GM19438 (cell line): ENCODE measurements at regions not wholly inside any gene's neighbourhood (a gene's known extent, or its start where the extent isn't known, plus 50 kb on each side); places are given as distances from the start of the nearest gene placed in this dataset.

ENCODE experiments used
- ATAC-seq: cut with Tn5 transposase; IDR thresholded peaks from one replicate; pipeline ENCODE4 v1.9.1; 2021; ENCODE audit warnings: low read depth; ENCODE audit not compliant: unreplicated experiment

DNA sequence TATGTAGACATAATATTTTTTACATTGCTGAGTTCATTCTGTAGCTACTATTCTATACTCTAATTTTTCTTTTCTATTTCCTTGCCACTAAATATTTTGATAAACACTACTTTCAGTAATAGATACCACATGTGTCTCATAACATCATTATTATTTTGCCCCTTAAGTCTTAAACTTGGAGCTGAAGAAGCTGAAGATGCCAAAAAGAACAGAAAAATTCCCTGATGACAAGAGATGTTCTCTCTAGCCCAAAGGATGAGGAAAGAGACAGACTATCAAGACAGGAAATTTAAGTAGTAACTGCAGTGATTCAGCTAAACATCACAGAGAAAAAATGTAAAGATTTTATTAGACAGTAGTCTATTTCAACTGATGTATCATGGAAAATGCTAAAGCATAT, 322.0 kb upstream of the KLHL1 start:
- ATAC-seq, result no peak

- no peak for ATAC-seq
These were observed 316.7 kb upstream of the KLHL1 start for GRCh38 chr13:70424928-70425327.

GRCh38 chr13:70424428-70424827, 316.2 kb upstream of the KLHL1 start:
- ATAC-seq, result no peak

DNA sequence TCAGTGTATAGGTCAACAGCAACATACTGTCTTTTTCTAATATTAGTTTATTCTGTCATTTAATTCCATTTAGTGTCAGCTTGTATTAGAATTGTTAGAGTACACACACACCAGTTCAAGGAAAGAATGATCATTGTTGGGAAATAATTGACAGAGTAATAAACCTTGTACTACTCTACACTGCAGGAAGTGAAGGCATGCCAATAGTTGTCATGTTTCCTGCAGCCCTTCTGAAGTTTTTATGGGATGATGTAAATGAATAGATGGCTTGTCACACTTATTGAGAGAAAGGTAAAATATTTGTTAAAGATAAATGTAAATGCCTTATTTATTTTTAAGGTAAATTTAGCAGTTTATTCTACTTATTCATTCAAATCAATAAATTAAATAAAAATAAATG, 306.9 kb upstream of the KLHL1 start:
- ATAC-seq, result no peak

DNA sequence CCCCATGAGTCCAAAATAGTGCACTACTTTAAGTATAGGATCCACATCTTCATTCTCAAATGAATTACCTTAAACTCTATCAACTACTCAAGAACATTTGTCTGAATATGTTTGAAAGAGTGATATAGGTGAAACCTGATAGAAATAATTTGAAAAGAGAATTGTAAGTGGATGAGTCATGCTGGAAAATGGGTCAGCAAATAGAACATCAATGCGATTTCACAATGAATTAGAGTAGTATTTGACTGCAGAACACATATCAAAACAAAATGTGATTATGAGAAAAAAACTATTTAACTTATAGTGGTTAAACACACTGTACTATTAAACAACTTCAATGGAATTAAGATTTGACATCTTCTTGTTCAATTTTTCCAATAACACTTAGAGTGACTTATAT, 300.6 kb upstream of the KLHL1 start:
- no peak for ATAC-seq

DNA sequence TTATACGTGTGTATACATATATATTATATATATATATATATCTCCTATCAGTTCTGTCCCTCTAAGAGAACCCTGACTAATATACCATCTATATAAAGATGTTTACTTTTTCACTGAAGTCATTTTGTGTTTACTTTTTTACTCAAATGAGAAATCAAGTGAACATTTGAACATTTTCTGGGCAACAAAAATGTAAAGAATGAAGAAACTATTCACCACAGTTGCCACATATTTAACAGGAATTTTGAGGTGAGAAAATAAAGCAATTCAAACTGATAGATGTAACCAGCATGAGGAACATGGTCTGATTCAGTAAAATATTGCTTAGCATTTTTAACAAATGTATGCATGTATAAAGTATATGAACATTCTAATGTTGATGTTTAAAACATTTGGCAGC, 299.2 kb upstream of the KLHL1 start:
- no peak for ATAC-seq

DNA sequence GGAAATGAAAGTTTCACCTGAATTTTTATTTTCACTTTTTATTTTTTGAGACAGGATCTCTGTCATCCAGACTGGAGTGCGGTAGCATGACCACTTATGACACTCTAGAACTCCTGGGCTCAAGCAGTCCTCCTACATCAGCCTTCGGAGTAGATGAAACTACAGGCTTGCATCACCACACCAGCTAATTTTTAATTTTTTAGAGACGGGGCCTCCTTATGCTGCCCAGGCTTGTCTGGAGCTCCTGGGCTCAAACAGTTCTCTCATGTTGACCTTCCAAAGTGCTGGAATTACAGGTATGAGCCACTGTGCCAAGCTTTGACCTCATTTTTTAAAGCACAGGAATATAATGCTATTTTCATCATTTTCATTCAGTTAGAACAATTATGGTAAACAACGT, 297.0 kb upstream of the KLHL1 start:
- ATAC-seq, result no peak

DNA sequence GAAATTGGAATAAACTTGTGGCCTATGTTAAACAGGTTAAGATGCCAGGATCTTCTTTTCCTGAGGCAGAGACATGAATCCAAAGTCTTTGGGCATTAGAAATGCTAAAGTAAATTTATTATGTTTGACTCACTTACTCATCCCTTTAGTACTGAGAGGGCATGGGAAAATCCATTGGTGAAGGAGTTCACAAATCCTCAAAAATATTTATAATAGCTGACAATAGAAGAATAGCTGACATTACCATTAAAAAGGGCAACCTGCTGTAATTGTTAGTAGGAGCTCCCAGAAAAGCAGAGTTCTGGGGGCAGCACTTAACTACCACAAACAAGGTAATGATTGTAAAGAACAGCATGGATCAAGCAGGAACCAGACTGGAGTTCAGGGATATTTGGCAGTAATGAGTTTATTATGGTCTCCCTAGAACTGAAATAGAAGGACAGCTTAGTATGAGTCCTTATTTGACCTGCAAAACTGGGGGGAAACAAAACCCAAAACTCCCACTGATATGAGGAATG, 285.8 kb upstream of the KLHL1 start:
- ATAC-seq, result no peak

GRCh38 chr13:70391678-70392077, 283.4 kb upstream of the KLHL1 start:
- no peak for ATAC-seq

DNA sequence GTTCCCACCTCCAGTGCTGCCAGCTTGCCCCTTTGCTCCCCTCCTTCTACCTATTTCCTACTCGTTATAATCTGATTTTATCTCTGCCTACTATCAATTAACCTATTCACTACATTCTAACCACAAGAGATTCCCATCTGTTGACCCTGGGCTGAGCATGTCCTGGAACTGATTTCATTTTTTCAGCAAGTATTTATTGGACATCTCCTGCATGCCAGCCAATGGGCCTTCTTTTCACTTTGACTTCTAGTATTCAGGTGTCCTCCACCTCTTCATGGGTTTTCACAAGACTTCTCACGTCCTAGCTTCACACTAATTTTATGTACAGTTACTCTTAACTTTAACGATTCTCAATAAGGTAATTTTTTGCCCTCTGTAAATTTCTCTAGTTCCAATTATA, 282.7 kb upstream of the KLHL1 start:
- ATAC-seq, result no peak

- ATAC-seq, result no peak
These were observed 281.8 kb upstream of the KLHL1 start for GRCh38 chr13:70390064-70390463.

- no peak for ATAC-seq
These were observed 280.7 kb upstream of the KLHL1 start for GRCh38 chr13:70388935-70389334.

DNA sequence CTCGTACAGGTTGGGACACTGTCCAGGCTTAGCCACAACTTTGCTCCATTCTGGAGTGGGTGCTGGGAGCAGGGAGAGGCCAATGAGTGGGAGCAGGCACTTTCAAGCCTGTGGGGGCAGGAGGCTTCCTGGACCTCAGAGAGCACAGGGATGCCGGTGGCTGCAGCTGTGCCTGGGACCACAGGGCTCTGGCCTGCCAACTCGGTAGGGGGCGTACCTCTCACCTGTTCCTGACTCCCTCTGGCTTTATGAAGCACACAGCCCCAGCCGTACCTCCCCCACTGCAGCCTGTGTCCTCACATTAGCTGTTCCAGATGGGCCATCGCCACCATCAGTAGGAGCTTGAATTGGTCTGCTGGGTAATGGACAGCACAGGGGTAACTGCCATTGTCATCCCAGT, 278.7 kb upstream of the KLHL1 start:
- no peak for ATAC-seq

GRCh38 chr13:70385852-70386251, 277.6 kb upstream of the KLHL1 start:
- ATAC-seq, result no peak

DNA sequence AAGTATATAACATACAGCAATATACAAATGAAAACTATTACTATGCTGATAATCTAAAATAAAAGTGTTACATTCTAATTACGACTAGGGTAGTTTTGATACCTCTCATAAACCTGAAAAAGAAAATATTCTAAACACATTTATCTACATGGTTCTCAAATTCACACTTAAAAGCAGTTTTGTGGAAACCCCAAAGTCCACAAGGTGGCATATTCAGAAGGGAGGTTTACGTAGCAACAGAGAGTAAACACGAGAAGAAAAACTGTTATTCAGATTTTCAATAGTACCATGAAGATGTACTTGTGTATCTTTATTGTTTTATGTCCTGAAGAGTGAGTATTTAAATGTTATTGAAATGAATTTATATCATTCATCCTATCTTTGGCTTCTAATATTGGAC, 275.9 kb upstream of the KLHL1 start:
- no peak for ATAC-seq

DNA sequence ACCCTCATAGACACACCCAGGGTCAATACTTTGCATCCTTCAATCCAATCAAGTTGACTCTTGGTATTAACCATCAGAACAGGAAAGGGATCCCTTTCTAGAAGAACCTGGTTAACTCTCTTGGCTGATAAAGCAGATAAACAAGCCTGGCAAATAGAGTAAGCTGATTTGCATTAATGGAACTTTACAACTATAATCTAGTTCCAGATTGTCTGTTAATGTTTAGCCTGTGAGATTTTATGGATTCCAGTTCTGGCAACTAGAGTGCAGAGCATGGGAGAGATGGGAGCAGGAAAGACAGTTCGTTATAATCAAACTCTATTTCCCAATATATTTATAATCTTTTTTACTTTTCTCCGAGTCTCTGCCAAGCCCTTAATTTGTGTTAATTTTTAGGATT, 272.6 kb upstream of the KLHL1 start:
- no peak for ATAC-seq

DNA sequence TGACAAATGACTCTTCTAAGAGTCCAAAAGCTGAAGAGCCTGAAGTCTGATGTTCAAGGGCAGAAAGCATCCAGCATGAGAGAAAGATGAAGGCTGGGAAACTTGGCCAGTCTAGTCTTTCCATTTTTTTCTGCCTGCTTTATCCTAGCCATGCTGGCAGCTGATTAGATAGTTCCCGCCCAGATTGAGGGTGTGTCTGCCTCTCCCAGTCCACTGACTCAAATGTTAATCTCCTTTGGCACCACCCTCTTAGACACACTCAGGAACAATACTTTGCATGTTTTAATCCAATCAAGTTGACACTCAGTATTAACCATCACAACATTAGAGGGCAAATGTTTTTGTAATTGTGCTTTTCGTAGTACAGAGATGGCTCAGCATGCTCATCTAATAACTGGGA, 267.5 kb upstream of the KLHL1 start:
- ATAC-seq, result no peak

- no peak for ATAC-seq
These were observed 262.7 kb upstream of the KLHL1 start for GRCh38 chr13:70370924-70371323.

DNA sequence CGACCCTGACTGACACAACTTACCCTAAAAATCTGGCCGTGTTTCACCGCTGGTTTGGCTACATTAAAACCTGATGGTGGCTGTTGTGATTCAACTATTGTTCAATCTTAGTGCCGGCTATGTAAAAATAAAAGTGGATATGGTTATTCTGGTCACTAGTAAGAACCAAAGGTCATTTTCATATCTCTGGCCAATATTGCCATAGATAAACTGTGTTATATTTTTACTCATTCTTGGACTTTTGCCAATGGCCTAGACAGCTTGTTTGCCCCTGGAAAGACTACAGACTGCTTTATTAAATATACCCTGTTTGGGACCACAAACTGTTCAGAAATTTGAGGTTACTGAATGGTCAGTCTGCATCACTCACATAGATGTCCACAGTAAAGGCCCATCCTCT, 258.5 kb upstream of the KLHL1 start:
- no peak for ATAC-seq

- ATAC-seq, result no peak
These were observed 255.7 kb upstream of the KLHL1 start for GRCh38 chr13:70363991-70364390.

DNA sequence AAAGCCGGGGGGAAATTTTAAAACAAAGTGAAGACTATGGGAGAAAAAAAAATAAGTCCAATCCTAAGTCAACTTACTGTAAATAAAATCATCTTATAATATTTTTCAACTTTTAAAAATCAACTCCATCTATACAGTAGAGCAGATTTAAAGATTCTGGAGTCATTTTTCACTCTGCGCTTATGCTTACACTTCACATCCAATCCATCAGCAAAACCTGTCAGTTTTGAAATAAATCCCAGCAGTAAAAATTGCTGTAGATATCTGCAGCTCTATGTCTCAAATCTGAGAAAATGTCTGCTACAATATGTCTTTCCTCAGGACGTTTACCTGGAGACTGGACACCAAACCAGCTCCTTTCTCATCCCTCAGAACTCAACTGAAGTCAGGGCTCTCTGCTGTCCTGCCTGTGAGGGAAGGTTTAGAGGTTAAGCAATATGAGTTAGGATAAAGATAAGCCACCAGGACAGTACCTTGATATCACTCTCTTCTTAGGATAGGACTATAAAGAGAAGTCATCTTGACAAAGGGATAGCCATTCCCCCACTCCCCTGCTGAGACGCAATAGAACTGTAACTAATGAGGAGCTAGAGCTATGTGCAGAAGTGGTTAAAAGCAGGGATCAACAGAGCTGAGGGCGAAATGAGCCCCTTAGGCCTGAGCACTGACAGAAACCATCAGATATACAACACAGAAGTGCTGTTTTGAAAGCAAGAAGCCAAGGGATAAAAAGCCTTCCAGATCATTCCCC, 254.7 kb upstream of the KLHL1 start:
- ATAC-seq, result no peak

- no peak for ATAC-seq
These were observed 248.8 kb upstream of the KLHL1 start for GRCh38 chr13:70357031-70357430.

DNA sequence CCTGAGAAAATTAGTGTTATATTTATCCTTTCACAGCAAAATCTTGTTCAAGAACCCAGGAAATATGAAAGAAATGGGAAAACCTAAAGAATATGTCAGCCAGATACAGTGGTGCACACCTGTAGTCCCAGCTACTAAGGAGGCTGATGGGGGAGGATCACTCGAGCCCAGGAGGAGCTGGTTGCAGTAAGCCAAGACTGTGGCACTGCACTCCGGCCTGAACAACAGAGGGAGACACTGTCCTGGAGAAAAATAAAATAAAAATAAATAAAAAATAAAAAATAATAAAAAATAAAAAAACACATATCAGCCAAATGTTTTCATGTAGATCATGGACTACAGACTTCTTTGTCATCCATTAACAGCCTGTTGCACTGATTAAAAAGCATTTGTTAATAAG, 244.8 kb upstream of the KLHL1 start:
- no peak for ATAC-seq
